Pons (tissue), 1 donor: ENCODE measurements at regions not wholly inside any gene's neighbourhood (a gene's known extent, or its start where the extent isn't known, plus 50 kb on each side); places are given as distances from the start of the nearest gene placed in this dataset.

Source experiments
- DNase-seq: peaks from one replicate; pipeline ENCODE4 v3.0.0-alpha.2; 2016; ENCODE audit warnings: low spot score

DNA sequence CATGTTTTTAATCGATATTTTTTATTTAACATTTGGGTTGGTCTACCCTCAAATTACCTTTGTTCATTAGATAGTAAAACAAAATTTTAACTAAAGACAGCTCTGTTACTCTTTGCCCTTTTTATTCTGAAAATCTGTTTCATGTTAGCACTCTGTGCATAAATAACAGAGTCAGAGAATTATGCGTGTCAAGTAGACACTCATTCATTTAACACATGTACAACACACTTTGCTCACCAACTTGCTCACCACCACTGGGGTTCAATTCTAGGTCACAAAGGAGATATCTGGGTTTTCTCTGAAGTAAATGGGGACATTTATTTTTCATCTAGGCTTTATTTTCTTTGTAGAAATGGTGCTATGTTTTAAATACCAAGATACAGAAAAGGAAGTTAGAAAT is 457.4 kb upstream of the SEMA3D start:
- no peak for DNase-seq

DNA sequence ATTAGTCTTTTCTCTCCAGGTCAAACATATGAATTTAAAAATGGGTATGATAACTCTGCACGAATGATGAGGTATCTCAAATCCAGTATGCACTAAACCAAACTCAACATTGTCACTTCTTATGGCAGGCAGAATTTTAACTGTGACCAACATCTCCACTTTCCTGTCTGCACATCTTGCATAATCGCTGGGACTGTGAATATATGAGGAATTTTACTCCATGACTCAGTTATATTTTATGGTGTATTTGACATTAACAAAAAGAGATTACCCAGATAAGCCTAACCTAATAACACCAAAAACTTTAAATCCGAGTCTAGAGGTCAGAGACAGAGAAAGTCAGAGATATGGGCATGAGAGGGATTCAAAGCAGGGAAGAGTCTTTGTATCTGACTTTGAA is 454.5 kb upstream of the SEMA3D start:
- no peak for DNase-seq

- no peak for DNase-seq
Observed at GRCh38 chr7:85638394-85638793, 451.5 kb upstream of the SEMA3D start.

DNA sequence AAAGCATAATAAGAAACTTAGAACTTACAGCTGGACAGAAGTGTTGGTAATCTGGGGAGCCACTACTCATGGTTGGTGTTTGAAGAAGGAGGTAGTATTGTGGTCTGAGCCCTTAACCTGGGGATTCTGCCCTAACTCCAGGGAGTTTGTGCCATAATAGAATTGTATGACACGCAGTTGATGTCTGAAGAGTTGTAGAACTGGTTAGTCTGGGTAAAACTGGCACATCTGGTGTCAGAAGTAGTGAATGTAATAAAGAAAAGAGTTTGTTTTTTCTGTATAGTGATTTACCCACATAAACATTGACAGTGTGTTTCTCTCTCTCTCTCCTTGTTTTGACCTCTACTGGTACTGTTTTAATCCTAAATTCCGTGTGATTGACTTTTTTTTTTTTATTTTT is 448.1 kb upstream of the SEMA3D start:
- DNase-seq = no peak

- peak; percentile 60 for DNase-seq
Observed at GRCh38 chr7:85630904-85631600, 444.2 kb upstream of the SEMA3D start.

- no peak for DNase-seq
Observed at GRCh38 chr7:85627791-85628586, 441.1 kb upstream of the SEMA3D start.

- no peak for DNase-seq
Observed at GRCh38 chr7:85622059-85622458, 435.2 kb upstream of the SEMA3D start.

DNA sequence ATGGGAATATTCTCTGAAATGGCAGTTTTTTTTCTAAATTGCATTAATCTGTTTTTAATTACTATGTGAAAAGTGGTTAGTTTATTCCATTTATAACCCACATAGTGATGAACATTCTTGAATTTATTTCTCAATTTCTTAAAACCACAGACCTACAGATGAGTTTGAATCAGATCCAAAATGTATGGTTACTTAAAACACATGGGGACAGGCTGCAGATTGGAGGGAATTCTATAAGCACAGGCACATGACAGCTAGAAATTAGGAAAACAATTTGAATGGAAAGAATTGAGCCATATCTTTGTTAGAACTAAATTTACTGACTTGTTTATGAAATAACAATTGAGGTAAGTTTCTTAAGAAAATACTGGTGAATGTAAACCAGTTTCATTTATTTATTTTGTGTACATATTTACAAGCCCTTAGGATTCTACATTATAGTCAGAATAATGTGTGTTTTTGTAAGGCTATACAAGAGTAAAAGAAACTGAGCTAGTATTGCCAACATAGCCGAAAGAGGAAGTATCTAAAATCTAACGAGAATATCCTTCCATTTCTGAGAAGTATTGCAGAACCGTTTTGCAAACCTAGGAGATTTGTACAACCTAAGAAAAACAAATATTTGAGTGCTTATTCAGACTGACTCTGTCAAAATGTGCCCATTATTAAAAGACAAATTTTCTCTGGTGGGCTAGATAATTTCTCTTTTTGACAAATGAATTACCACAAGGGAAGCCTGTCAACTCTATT is 434.3 kb upstream of the SEMA3D start:
- DNase-seq = no peak

DNA sequence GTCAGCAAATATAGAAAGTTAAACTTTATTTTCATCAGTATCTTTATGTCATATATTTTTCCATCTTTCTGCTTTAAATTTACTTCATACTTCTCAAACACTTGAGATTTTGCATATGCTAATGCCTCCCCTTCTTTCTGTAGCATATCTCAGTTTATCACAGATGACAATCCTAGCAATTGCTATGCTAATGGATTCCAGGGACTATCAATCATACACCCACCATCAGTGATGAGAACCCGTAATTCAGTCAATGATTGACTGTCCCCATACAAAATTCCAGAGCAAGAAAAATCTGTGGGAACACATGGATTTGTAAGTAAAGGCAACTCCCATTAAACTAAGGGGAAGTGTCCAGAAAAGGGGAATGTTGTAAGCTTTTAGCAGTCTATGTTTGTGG is 432.4 kb upstream of the SEMA3D start:
- no peak for DNase-seq

DNA sequence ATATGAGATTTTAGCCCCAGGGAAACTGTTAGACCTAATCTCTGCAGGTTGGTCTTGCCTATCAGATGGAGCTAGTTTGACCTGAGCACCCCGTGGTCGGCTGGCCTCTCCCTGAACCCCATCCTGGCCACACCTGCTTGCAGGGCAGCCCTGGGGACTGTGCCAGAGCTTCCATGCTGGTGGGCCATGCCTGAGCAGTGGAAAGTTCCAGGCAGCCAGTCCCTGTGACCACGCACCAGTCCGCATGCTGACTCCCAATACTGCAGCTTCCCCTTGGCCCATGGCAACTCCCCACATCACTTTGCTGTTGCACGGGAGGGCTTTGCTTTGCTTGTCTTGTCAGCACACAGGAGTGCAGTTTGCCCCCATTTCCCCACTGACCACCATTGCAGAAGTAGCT is 427.8 kb upstream of the SEMA3D start:
- no peak for DNase-seq

DNA sequence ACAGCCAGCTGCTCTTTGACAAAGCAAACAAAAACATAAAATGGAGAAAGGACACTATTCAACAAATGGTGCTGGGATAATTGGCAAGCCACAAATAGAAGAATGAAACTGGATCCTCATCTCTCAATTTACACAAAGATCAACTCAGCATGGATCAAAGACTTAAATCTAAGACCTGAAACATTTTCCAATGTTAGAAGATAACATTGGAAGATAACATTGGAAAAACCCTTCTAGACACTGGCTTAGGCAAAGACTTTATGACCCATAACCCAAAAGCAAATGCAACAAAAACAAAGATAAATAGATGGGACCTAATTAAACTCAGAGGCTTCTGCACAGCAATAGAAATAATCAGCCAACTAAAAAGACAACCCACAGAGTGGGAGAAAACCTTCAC is 425.7 kb upstream of the SEMA3D start:
- no peak for DNase-seq

DNA sequence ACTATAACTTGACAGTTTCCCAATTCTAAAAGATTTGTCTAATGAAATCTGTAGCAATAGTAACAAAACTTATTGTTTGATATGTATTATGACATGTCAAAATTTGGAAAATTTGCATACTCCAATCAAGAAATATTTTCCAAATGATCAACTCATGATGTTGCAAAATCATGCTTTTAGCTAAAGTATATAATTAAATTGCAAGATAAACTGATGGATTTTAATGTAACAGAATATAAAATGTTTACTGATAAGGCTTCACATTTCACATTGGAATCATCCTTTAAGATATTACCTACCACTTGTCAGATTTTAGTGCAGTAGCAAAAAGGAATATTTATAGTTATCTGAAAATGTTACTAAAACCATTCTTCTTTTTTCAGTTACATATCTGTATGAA is 421.9 kb upstream of the SEMA3D start:
- no peak for DNase-seq

GRCh38 chr7:85602196-85602595 is 415.3 kb upstream of the SEMA3D start:
- peak; percentile 20 for DNase-seq

- DNase-seq = peak; percentile 22
Observed at GRCh38 chr7:85600395-85600794, 413.5 kb upstream of the SEMA3D start.

DNA sequence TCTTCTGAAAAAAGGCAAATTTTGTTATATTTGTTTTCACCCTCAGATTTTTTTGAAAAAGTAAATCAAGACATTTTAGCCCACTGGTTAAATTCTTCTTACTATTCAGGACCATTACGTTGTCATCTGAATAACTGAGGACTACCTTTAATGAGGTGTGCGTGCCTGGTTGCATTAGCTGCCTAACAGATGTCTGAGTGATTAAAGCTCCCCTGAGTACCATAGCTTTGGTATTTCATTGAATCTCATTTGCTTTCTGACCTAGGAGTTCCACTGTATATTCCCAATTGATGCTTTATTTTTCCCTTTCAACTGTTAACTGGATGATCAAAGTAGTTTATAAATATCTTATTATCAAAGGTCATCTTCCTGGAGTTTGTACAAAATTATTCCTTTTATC is 410.0 kb upstream of the SEMA3D start:
- no peak for DNase-seq

- DNase-seq = peak; percentile 17
Observed at GRCh38 chr7:85595750-85596178, 408.9 kb upstream of the SEMA3D start.

DNA sequence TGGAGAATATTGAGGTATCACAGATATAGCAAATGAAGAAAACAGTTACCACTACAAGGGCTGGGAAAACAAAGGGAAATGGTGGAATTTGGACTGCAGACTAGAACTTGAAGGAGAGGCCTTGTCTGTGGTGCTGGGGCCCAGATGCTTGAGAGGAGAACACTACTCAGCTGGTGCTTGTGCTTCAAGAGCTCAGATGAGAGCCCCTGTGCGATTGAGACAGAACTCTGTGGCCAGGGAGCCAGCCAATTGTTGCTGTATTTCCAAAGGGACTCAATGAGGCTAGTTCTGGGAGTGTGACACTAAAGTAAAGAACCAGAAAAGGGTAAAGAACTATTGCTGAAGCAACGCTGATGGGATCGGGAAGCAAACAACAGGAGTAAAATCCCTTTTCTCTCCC is 406.5 kb upstream of the SEMA3D start:
- no peak for DNase-seq

- no peak for DNase-seq
Observed at GRCh38 chr7:85587785-85588184, 400.9 kb upstream of the SEMA3D start.

DNA sequence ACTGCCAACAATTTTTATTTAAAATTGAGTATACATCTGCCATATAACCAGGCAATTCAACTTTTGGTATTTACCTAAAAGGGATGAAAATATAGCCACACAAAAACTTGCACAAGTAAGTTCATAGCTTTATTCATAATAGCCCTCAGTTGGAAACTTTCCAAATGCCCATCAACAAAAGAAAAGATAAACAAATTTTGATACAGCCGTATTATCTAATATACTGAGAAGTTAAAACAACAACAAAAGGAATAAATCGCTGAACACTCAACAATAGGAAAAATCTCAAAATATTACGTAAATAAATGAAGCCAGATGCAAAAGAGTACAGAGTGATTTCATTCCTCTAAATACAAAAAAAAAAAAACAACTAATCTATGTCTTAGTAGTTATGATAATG is 399.2 kb upstream of the SEMA3D start:
- DNase-seq = no peak

- DNase-seq = no peak
Observed at GRCh38 chr7:85583131-85583953, 396.5 kb upstream of the SEMA3D start.

DNA sequence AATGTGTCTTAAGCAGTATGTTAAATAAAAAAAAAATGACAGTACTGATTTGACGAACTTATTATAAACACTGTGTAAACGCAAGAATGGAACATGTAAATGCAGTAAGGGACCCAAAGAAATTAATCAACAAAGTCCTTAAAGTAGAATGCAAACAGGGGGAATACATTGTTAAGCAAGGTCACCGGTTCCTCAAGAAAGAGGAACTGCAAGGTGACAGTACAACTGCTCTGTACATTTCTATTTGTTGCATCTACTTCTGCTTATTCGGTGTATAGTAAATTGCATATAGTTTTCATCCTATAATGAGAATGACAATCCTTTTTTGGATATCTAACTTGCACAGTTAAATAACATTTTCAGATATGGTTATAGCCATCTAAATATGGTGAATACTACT is 387.0 kb upstream of the SEMA3D start:
- DNase-seq = no peak

DNA sequence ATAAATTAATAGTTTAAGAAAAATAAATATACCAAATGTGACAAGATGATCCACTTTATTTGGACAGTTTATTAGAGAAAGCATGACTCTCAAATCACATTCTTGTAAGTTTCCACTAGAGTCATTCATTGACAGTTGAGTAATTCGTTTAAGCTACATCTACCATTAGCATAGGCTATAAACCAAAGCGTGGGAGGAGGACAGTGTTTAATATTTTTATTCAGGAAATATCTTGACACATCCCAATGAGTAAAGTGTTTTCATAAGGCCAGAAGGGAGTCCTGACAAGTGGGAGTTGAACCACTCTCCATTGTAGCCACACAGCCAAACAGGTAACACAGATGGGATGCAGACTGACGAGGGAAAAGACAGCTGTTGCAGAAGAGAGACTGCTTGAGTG is 386.5 kb upstream of the SEMA3D start:
- DNase-seq = no peak
